ENCODE measurements at regions not wholly inside any gene's neighbourhood (a gene's known extent, or its start where the extent isn't known, plus 50 kb on each side); places are given as distances from the start of the nearest gene placed in this dataset.

- DNase-seq (ENCODE audit: low read depth) = no peak
Observed at GRCh38 chr15:85889956-85890619, 95.4 kb upstream of the KLHL25 start.

DNA sequence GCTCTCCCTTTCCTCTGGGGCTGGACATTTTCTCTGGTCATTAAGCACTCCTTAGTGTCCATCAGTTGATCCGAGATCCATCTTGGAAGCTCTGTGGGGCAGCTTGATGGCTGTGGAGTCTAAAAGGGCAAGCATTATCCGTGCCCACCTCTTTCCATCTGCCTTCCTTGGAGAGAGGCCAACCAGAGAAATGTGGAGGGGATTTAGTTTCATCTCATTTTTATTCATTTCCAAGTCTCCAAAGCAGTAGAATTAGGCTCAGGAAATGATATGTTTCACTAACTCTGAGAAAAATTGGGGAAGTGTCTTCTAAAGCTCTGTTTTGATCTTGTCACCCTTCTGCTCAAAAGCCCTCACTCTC is 95.9 kb upstream of the KLHL25 start:
- DNase-seq (ENCODE audit: low read depth) = no peak

DNA sequence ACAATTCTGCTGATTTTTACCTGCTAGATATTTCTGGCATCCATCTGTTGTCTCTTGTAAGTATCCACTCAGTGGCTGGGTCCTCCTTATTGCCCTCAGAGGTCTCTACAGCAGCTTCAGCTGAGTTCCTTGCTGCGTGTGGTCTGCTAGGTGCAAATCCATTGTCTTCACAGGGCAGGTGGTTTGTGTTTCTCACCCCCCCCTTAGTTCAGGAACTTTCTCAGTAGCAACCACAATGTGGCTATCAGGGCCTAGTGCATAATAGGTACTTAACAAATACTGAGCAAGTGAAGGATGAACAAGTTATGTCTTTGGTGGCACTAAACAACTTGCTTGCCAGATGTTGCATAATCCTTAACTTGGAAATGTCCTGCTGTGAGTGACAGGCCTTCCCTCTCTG is 96.7 kb upstream of the KLHL25 start:
- no peak for DNase-seq (ENCODE audit: low read depth)

- DNase-seq (ENCODE audit: low read depth) = no peak
Observed at GRCh38 chr15:85892232-85892631, 97.5 kb upstream of the KLHL25 start.

- DNase-seq (ENCODE audit: low read depth) = no peak
Observed at GRCh38 chr15:85897207-85897894, 102.6 kb upstream of the KLHL25 start.

GRCh38 chr15:85897895-85898717 is 103.4 kb upstream of the KLHL25 start:
- DNase-seq (ENCODE audit: low read depth) = no peak

GRCh38 chr15:85899927-85900326 is 105.2 kb upstream of the KLHL25 start:
- DNase-seq (ENCODE audit: low read depth) = no peak

- no peak for DNase-seq (ENCODE audit: low read depth)
Observed at GRCh38 chr15:85905751-85906450, 111.2 kb upstream of the KLHL25 start.

DNA sequence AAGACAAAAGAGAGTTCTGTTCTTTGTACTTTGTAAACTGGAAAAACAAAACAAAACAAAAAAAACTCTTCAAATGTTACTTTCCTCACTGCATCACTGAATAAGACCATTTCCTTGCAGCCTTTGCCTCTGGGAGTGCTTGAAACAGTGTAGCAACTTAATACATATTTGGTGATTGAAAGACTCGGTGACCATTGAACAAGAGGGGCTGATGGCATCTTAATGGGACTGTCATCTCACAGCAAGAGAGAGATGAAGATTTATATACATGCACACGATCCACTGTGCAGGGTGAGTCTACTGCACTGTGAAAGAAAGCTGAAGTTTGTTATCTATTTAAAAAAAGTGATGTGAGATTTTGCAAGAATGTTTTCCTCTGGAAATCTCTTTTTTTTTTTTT is 111.9 kb upstream of the KLHL25 start:
- no peak for DNase-seq (ENCODE audit: low read depth)

- no peak for DNase-seq (ENCODE audit: low read depth)
Observed at GRCh38 chr15:85910834-85911233, 116.1 kb upstream of the KLHL25 start.

GRCh38 chr15:85913461-85913860 is 118.7 kb upstream of the KLHL25 start:
- DNase-seq (ENCODE audit: low read depth) = no peak

DNA sequence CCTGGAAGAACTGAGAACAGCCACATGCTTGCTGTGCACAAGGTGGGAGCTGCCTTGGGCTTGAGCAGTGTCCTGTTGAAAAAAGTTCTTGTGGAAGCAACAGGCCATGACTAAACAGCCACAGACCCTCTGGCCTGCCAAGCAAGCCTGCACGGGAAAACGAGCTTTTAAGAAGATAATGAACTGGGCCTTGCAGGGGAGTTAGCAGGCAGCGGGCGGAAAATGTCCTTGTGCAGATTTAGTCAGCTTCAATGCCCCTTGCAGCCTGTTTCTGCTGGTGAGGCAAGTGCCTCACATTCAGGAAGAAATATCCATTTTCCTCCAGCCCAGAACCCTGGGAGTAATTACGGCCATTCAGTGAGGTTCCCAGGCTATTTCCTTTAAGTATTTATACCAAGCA is 126.2 kb upstream of the KLHL25 start:
- DNase-seq (ENCODE audit: low read depth) = no peak

DNA sequence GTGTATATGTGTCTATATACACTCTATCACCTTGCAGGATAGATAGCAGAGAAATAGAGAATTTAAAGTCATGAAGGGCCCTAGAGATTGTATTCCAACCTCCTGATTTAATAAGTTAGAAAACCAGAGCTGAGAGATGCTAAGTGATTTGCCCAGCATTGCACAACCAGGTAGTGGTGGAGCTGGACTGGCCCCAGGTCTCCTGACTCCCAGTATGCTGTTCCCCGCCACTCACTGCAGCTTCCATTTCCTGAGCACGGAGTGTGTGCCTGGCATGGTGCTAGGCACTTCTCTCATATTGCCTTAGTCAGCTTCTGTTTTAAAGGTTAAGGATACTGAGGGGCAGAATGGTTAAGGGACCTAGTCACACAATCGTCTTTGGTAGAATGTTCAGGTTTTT is 129.4 kb upstream of the KLHL25 start:
- DNase-seq (ENCODE audit: low read depth) = no peak

DNA sequence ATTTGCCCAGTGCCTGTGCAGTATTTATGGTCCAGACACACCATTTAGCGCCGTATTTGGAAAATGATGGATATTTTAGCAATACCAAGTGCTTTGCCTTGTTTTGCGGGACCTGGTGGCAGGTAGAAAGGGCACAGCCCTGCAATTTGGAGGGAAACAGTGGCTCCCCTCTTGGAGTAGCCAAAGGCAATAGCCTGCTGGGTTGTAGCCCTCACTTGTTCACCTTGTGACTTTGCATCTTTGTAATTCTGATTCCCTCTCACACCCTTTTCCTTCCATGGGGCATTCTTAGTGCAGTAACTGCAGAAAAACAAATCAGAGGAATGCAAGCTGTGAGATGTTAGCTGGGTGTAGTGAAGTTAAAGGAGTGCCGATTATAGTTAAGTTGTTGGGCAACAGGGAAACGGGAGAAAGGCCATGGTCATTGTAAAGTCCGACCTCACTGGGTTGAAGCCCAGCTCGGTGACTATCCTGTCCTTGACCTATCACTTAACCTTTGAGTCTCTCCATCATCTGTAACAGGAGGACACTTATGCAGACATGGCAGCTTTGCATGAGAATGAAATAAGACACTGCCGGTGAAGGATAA is 131.0 kb upstream of the KLHL25 start:
- DNase-seq (ENCODE audit: low read depth) = no peak

GRCh38 chr15:85926834-85927233 is 132.1 kb upstream of the KLHL25 start:
- DNase-seq (ENCODE audit: low read depth) = no peak

DNA sequence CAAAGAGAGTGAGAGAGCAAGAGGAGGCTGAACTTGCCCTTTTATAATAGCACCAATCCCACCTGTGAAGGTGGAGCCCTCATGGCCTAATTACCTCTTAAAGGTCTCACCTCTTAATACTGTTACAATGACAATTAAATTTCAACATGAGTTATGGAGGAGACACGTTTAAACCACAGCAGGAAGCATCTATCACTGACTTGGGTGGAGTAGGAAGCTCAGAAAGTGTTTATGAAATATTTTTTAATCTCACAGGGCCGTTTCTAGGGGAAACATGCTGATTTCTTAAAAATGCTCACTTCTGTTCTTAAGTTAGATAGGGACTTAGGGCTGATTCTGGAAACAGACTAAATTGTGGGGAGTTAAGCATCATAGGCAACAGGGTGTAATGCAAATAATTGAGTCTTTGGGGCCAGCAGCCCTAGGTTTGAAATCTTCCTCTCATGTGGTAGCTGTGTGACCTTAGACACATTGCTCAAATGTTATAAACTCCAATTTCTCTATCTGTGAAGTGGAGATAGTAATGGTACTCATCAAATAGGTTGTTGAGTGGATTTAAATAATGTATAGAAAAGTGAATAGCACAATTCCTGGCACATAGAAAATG is 133.3 kb upstream of the KLHL25 start:
- no peak for DNase-seq (ENCODE audit: low read depth)

- DNase-seq (ENCODE audit: low read depth) = no peak
Observed at GRCh38 chr15:85929786-85930185, 135.1 kb upstream of the KLHL25 start.

GRCh38 chr15:85932391-85932790 is 137.7 kb upstream of the KLHL25 start:
- no peak for DNase-seq (ENCODE audit: low read depth)

GRCh38 chr15:85934691-85935090 is 140.0 kb upstream of the KLHL25 start:
- DNase-seq (ENCODE audit: low read depth) = no peak

- DNase-seq (ENCODE audit: low read depth) = no peak
Observed at GRCh38 chr15:85935182-85935581, 140.5 kb upstream of the KLHL25 start.

- DNase-seq (ENCODE audit: low read depth) = no peak
Observed at GRCh38 chr15:85937661-85938060, 142.0 kb upstream of the AGBL1 start.

All from activated T-cell treated with anti-CD3 and anti-CD28 coated beads for 48 hours (primary cell).